GM19240 (cell line): ENCODE measurements at regions not wholly inside any gene's neighbourhood (a gene's known extent, or its start where the extent isn't known, plus 50 kb on each side); places are given as distances from the start of the nearest gene placed in this dataset.
"Not testable (repeated sequence)": the region's sequence is repeated elsewhere in the genome, so short reads cannot be mapped to it uniquely, and the experiment has no call there.

Experiments
- DNase-seq: peaks from one replicate; pipeline ENCODE4 v3.0.0; 2011; ENCODE audit warnings: low spot score; ENCODE audit not compliant: insufficient read length

GRCh38 chrX:42290608-42291007 lies 367.3 kb upstream of the CASK start:
- no peak for DNase-seq

- DNase-seq: no peak
Measured at GRCh38 chrX:42289492-42290385, 366.4 kb upstream of the CASK start.

- DNase-seq: not testable (repeated sequence)
Measured at GRCh38 chrX:42285681-42286080, 362.3 kb upstream of the CASK start.

- no peak for DNase-seq
Measured at GRCh38 chrX:42276982-42277690, 353.8 kb upstream of the CASK start.

GRCh38 chrX:42274151-42274550 lies 350.8 kb upstream of the CASK start:
- no peak for DNase-seq

GRCh38 chrX:42273387-42273786 lies 350.0 kb upstream of the CASK start:
- no peak for DNase-seq

- no peak for DNase-seq
Measured at GRCh38 chrX:42269186-42269585, 345.8 kb upstream of the CASK start.

- no peak for DNase-seq
Measured at GRCh38 chrX:42260854-42261253, 337.5 kb upstream of the CASK start.

GRCh38 chrX:42248226-42248625 lies 324.9 kb upstream of the CASK start:
- DNase-seq: no peak

- DNase-seq: no peak
Measured at GRCh38 chrX:42247241-42247640, 323.9 kb upstream of the CASK start.

- DNase-seq: no peak
Measured at GRCh38 chrX:42246814-42247213, 323.5 kb upstream of the CASK start.

- DNase-seq: no peak
Measured at GRCh38 chrX:42242004-42242403, 318.6 kb upstream of the CASK start.

- DNase-seq: no peak
Measured at GRCh38 chrX:42241421-42241820, 318.1 kb upstream of the CASK start.

GRCh38 chrX:42237956-42238355 lies 314.6 kb upstream of the CASK start:
- no peak for DNase-seq

GRCh38 chrX:42229533-42229932 lies 306.2 kb upstream of the CASK start:
- no peak for DNase-seq

- no peak for DNase-seq
Measured at GRCh38 chrX:42220666-42221065, 297.3 kb upstream of the CASK start.

- no peak for DNase-seq
Measured at GRCh38 chrX:42220083-42220482, 296.7 kb upstream of the CASK start.

GRCh38 chrX:42219231-42219630 lies 295.9 kb upstream of the CASK start:
- DNase-seq: no peak

- no peak for DNase-seq
Measured at GRCh38 chrX:42195506-42195905, 272.2 kb upstream of the CASK start.

- DNase-seq: no peak
Measured at GRCh38 chrX:42189576-42189975, 266.2 kb upstream of the CASK start.

GRCh38 chrX:42188730-42189129 lies 265.4 kb upstream of the CASK start:
- DNase-seq: no peak

GRCh38 chrX:42176789-42177188 lies 253.4 kb upstream of the CASK start:
- DNase-seq: no peak

GRCh38 chrX:42175843-42176242 lies 252.5 kb upstream of the CASK start:
- DNase-seq: no peak
